GM12878 (cell line): ENCODE measurements at regions not wholly inside any gene's neighbourhood (a gene's known extent, or its start where the extent isn't known, plus 50 kb on each side); places are given as distances from the start of the nearest gene placed in this dataset.

Source experiments
- ATAC-seq: fragments of 200-7000 bp; cut with Tn5 transposase; 3 replicates; pipeline ENCODE4 v1.9.1; 2020; ENCODE audit warnings: mild to moderate bottlenecking, moderate library complexity
- BruUV-seq: library from RNA; stranded (reverse); fragments of 400-500 nt; replicated peaks from 2 replicates; lab custom pipeline; 2021; lab: Mats Ljungman, UMichigan
- CTCF ChIA-PET: fragments of 300-600 bp; sonication (Branson Sonifier 250); formaldehyde crosslinking; extraction: SDS; loops from one replicate; lab custom pipeline; 2021; ENCODE audit warnings: inconsistent platforms; lab: Yijun Ruan, JAX
- POLR2A ChIA-PET: fragments of 350-600 bp; formaldehyde crosslinking; extraction: SDS; loops from one replicate; lab custom pipeline; 2021; ENCODE audit warnings: inconsistent platforms; lab: Charles Lee
- RAD21 ChIA-PET: fragments of 300-600 bp; sonication (Branson Sonifier 250); formaldehyde crosslinking; loops from one replicate; lab custom pipeline; 2023; ENCODE audit warnings: antibody characterized with exemption; ENCODE audit not compliant: unreplicated experiment; lab: Charles Lee
- SMC1A ChIA-PET: fragments of 300-600 bp; sonication (Branson Sonifier 250); formaldehyde crosslinking; loops from one replicate; lab custom pipeline; 2023; ENCODE audit not compliant: unreplicated experiment, uncharacterized antibody; lab: Charles Lee
- DNase-seq: peaks from one replicate; pipeline ENCODE4 v3.0.0-alpha.2; 2011; ENCODE audit warnings: low read depth, low spot score
- FAIRE-seq: peaks from 3 replicates; lab custom pipeline; 2011; peaks lifted over from hg19 to GRCh38; lab: Jason Lieb, UNC
- H2AFZ ChIP-seq: 2 replicates; pipeline ENCODE4 v1.6.0; 2011; ENCODE audit warnings: low read depth, low read length, control low read depth; ENCODE audit not compliant: control insufficient read depth
- H3K27ac ChIP-seq: 2 replicates; pipeline ENCODE4 v1.5.1; 2011; ENCODE audit warnings: control low read depth; ENCODE audit not compliant: control insufficient read depth, insufficient read depth
- H3K27me3 ChIP-seq, 2 experiments: replicated peaks in 1 of 2; 2 replicates each; pipeline versions ENCODE4 v1.6.0 to v1.6.1; 2011; ENCODE audit warnings: low read length in 1 of 2; ENCODE audit not compliant: control insufficient read depth in 2 of 2, insufficient read depth in 2 of 2
- H3K36me3 ChIP-seq, 2 experiments: 2 replicates each; pipeline ENCODE4 v1.5.1; 2011; ENCODE audit warnings: low read length in 1 of 2; ENCODE audit not compliant: control insufficient read depth in 2 of 2, insufficient read depth in 2 of 2
- H3K4me1 ChIP-seq: 2 replicates; pipeline ENCODE4 v1.6.1; 2011; ENCODE audit warnings: mild to moderate bottlenecking, low read length, moderate library complexity, mixed read lengths; ENCODE audit not compliant: control insufficient read depth, insufficient read depth
- H3K4me2 ChIP-seq: 2 replicates; pipeline ENCODE4 v1.6.0; 2011; ENCODE audit warnings: control low read depth; ENCODE audit not compliant: control insufficient read depth, insufficient read depth
- H3K4me3 ChIP-seq: fragments of 200-600 bp; sonication (generic); 2 replicates; pipeline ENCODE4 v1.5.1; 2016
- H3K79me2 ChIP-seq: 2 replicates; pipeline ENCODE4 v1.6.0; 2011; ENCODE audit warnings: low read length; ENCODE audit not compliant: control insufficient read depth, insufficient read depth
- H3K9ac ChIP-seq: 2 replicates; pipeline ENCODE4 v1.8.0; 2011; ENCODE audit warnings: low read length, control low read depth, mixed read lengths; ENCODE audit not compliant: control insufficient read depth, insufficient read depth
- H3K9me3 ChIP-seq: replicated peaks from 3 replicates; pipeline ENCODE4 v1.5.1; 2011; ENCODE audit warnings: mild to moderate bottlenecking, low read length; ENCODE audit not compliant: control insufficient read depth, insufficient read depth
- H4K20me1 ChIP-seq: 2 replicates; pipeline ENCODE4 v1.6.0; 2011; ENCODE audit not compliant: control insufficient read depth, insufficient read depth
- BACH1 ChIP-seq: fragments of 450-650 bp; IDR thresholded peaks from 2 replicates; pipeline ENCODE4 v1.6.1; 2017; ENCODE audit warnings: mild to moderate bottlenecking, borderline replicate concordance
- CBX3 ChIP-seq: fragments of 200-600 bp; sonication (generic); IDR thresholded peaks from 2 replicates; pipeline ENCODE4 v1.6.1; 2016; ENCODE audit warnings: low read depth, borderline replicate concordance
- IKZF2 ChIP-seq, 2 experiments: fragments of 450-650 bp; IDR thresholded peaks; 2 replicates each; pipeline ENCODE4 v1.6.1; 2017; ENCODE audit warnings: mild to moderate bottlenecking in 2 of 2, moderate library complexity in 2 of 2
- IRF4 ChIP-seq: IDR thresholded peaks from 2 replicates; pipeline ENCODE4 v1.6.1; 2011; ENCODE audit warnings: low read depth, low read length
- MXI1 ChIP-seq: fragments of 150-350 bp; IDR thresholded peaks from 2 replicates; pipeline ENCODE4 v1.6.1; 2011; ENCODE audit warnings: low read depth, mild to moderate bottlenecking, inconsistent platforms, low read length, improper control_type of control experiment
- NFYB ChIP-seq: IDR thresholded peaks from 2 replicates; pipeline ENCODE4 v1.6.1; 2011; ENCODE audit warnings: low read depth, mild to moderate bottlenecking, low read length, improper control_type of control experiment, moderate library complexity; ENCODE audit not compliant: insufficient read depth
- RAD21 ChIP-seq: IDR thresholded peaks from 2 replicates; pipeline ENCODE4 v1.6.1; 2011; ENCODE audit warnings: mild to moderate bottlenecking, low read depth, low read length, moderate library complexity; ENCODE audit not compliant: insufficient read depth
- RAD51 ChIP-seq: fragments of 450-650 bp; IDR thresholded peaks from 2 replicates; pipeline ENCODE4 v1.6.1; 2016; ENCODE audit warnings: moderate library complexity, mild to moderate bottlenecking, inconsistent platforms
- RFX5 ChIP-seq: IDR thresholded peaks from 2 replicates; pipeline ENCODE4 v1.6.1; 2011; ENCODE audit warnings: low read depth, low read length, improper control_type of control experiment
- SIN3A ChIP-seq: IDR thresholded peaks from 2 replicates; pipeline ENCODE4 v1.6.1; 2012; ENCODE audit warnings: low read depth, low read length, improper control_type of control experiment
- SMARCA5 ChIP-seq: fragments of 450-650 bp; IDR thresholded peaks from 2 replicates; pipeline ENCODE4 v1.6.1; 2017; ENCODE audit warnings: mild to moderate bottlenecking
- WGBS: methylation state at CpG from one replicate; pipeline ENCODE4 v1.1.6; 2016; ENCODE audit warnings: low lambda C conversion rate; ENCODE audit not compliant: insufficient replicate concordance, insufficient coverage; ENCODE audit errors: missing lambda C conversion rate; 5-methylcytosine and 5-hydroxymethylcytosine counted together
- in situ Hi-C: fragments of 300-500 bp; cut with MboI; formaldehyde crosslinking; loops from 9 replicates; pipeline ENCODE4 v1.14.3; 2018; ENCODE audit warnings: mixed read lengths
- intact Hi-C: fragments of 100-400 bp; cut with micrococcal nuclease; formaldehyde crosslinking; loops from one replicate; pipeline ENCODE4 v1.14.2; 2022; ENCODE audit not compliant: unreplicated experiment
- TF ChIP-seq, protein P1 (sequence below): fragments of 450-650 bp; IDR thresholded peaks from 2 replicates; pipeline ENCODE4 v1.6.1; 2017; ENCODE audit warnings: antibody characterized with exemption, mild to moderate bottlenecking, moderate library complexity
- TF ChIP-seq, protein P2 (sequence below): fragments of 450-650 bp; formaldehyde crosslinking; IDR thresholded peaks from 2 replicates; pipeline ENCODE4 v1.4.0; 2022; ENCODE audit warnings: mild to moderate bottlenecking, moderate library complexity

DNA sequence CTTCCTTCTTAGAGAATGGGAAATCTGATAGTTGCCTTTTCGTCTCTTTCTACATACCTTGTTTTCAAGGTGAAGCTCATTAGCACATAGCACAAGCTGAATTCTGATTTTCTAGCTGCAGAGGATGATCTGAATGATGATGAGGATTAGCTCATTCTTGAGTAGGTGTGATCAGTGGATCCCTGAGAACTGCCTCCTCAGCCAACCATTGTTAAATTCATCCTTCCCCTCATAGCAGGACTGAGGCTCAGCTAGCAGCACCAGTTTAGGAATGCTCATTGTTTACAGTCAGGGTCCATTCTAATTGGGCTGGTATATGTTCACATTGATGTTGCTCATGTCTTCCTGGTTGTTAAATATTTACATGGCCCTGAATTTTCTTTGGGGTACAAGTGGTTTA is 299.9 kb upstream of the MME start:
- Histone ChIP-seq H3K79me2 (no peaks in the 10 kb centered on the region), H3K4me3 (no peak overlapping the region), H2AFZ (no peak overlapping the region), H3K27ac (no peak overlapping the region), H3K4me2 (no peak overlapping the region), H3K4me1 (no peaks in the 10 kb centered on the region), H3K36me3 (no peaks in the 10 kb centered on the region), H3K9me3 (no peaks in the 10 kb centered on the region), H3K9ac (no peak overlapping the region), H3K27me3 (no peaks in the 10 kb centered on the region), H4K20me1 (no peaks in the 10 kb centered on the region)
- ATAC-seq, result no peak
- DNase-seq, result no peak
- ChIA-PET CTCF (no interaction called here), SMC1A (no interaction called here), RAD21 (no interaction called here), POLR2A (no interaction called here)
- no peak for FAIRE-seq
- WGBS, result 0% methylated on average over 1 of the region's 1 CpG
- no peak for TF ChIP-seq RAD21
- TF ChIP-seq BACH1, result no peak
- TF ChIP-seq, protein P1, sequence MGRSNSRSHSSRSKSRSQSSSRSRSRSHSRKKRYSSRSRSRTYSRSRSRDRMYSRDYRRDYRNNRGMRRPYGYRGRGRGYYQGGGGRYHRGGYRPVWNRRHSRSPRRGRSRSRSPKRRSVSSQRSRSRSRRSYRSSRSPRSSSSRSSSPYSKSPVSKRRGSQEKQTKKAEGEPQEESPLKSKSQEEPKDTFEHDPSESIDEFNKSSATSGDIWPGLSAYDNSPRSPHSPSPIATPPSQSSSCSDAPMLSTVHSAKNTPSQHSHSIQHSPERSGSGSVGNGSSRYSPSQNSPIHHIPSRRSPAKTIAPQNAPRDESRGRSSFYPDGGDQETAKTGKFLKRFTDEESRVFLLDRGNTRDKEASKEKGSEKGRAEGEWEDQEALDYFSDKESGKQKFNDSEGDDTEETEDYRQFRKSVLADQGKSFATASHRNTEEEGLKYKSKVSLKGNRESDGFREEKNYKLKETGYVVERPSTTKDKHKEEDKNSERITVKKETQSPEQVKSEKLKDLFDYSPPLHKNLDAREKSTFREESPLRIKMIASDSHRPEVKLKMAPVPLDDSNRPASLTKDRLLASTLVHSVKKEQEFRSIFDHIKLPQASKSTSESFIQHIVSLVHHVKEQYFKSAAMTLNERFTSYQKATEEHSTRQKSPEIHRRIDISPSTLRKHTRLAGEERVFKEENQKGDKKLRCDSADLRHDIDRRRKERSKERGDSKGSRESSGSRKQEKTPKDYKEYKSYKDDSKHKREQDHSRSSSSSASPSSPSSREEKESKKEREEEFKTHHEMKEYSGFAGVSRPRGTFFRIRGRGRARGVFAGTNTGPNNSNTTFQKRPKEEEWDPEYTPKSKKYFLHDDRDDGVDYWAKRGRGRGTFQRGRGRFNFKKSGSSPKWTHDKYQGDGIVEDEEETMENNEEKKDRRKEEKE, result no peak
- no peak for TF ChIP-seq RAD51
- TF ChIP-seq, protein P2, sequence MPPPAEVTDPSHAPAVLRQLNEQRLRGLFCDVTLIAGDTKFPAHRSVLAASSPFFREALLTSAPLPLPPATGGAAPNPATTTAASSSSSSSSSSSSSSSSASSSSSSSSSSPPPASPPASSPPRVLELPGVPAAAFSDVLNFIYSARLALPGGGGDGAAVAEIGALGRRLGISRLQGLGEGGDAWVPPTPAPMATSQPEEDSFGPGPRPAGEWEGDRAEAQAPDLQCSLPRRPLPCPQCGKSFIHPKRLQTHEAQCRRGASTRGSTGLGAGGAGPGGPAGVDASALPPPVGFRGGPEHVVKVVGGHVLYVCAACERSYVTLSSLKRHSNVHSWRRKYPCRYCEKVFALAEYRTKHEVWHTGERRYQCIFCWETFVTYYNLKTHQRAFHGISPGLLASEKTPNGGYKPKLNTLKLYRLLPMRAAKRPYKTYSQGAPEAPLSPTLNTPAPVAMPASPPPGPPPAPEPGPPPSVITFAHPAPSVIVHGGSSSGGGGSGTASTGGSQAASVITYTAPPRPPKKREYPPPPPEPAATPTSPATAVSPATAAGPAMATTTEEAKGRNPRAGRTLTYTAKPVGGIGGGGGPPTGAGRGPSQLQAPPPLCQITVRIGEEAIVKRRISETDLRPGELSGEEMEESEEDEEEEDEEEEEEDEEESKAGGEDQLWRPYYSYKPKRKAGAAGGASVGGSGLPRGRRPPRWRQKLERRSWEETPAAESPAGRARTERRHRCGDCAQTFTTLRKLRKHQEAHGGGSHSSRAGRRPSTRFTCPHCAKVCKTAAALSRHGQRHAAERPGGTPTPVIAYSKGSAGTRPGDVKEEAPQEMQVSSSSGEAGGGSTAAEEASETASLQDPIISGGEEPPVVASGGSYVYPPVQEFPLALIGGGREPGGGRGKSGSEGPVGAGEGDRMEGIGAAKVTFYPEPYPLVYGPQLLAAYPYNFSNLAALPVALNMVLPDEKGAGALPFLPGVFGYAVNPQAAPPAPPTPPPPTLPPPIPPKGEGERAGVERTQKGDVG (CRISPR knock-in tag), result no peak
- TF ChIP-seq NFYB, result no peak
- TF ChIP-seq IRF4, result no peak
- no peak for TF ChIP-seq IKZF2 (IDR thresholded peaks at IDR 0.05)
- TF ChIP-seq MXI1, result no peak
- no peak for TF ChIP-seq SIN3A
- no peak for TF ChIP-seq SMARCA5
- TF ChIP-seq RFX5, result no peak
- no peak for TF ChIP-seq CBX3
- no TSS peak for BruUV-seq
- intact Hi-C loops, result no loop called here
- in situ Hi-C loops, result no loop called here
